MG63 (cell line): ENCODE measurements at regions not wholly inside any gene's neighbourhood (a gene's known extent, or its start where the extent isn't known, plus 50 kb on each side); places are given as distances from the start of the nearest gene placed in this dataset.
"Not testable (repeated sequence)": the region's sequence is repeated elsewhere in the genome, so short reads cannot be mapped to it uniquely, and the experiment has no call there.

ENCODE experiments used
- DNase-seq: peaks from one replicate; pipeline ENCODE4 v3.0.0-alpha.2; 2020
- H3K27me3 ChIP-seq: fragments of 250-450 bp; sonication (Bioruptor Pico); 2 replicates; pipeline ENCODE4 v1.5.1; 2020; ENCODE audit warnings: mild to moderate bottlenecking, moderate library complexity
- H3K36me3 ChIP-seq: fragments of 250-450 bp; sonication (Bioruptor Pico); 2 replicates; pipeline ENCODE4 v1.5.1; 2020; ENCODE audit warnings: mild to moderate bottlenecking, moderate library complexity
- H3K4me3 ChIP-seq: fragments of 250-450 bp; sonication (Bioruptor Pico); 2 replicates; pipeline ENCODE4 v1.5.1; 2020; ENCODE audit warnings: mild to moderate bottlenecking, moderate library complexity
- H3K9me3 ChIP-seq: fragments of 250-450 bp; sonication (Bioruptor Pico); 2 replicates; pipeline ENCODE4 v1.5.1; 2020; ENCODE audit warnings: mild to moderate bottlenecking, moderate library complexity

- Histone ChIP-seq H3K36me3 (no peaks in the 10 kb centered on the region), H3K4me3 (no peak overlapping the region), H3K9me3 (no peaks in the 10 kb centered on the region), H3K27me3 (peaks cover 2% of the 10 kb centered on the region; the same call in 1 of the 2 replicates)
- DNase-seq, result no peak
Measured at GRCh38 chr20:40856653-40857052, 167.6 kb upstream of the MAFB start.

- H3K9me3 ChIP-seq, result no peaks in the 10 kb centered on the region
- H3K36me3 ChIP-seq, result no peaks in the 10 kb centered on the region
- H3K27me3 ChIP-seq, result no peaks in the 10 kb centered on the region
- H3K4me3 ChIP-seq, result no peak overlapping the region
- peak; percentile 80 for DNase-seq
Measured at GRCh38 chr20:40860487-40860902, 168.1 kb upstream of the TOP1 start.

GRCh38 chr20:40861427-40862008 is 167.1 kb upstream of the TOP1 start:
- no peaks in the 10 kb centered on the region for H3K27me3 ChIP-seq
- no peak for DNase-seq
- H3K4me3 ChIP-seq, result no peak overlapping the region
- no peaks in the 10 kb centered on the region for H3K36me3 ChIP-seq
- no peaks in the 10 kb centered on the region for H3K9me3 ChIP-seq

- H3K36me3 ChIP-seq, result no peaks in the 10 kb centered on the region
- no peaks in the 10 kb centered on the region for H3K27me3 ChIP-seq
- DNase-seq, result no peak
- no peaks in the 10 kb centered on the region for H3K9me3 ChIP-seq
- no peak overlapping the region for H3K4me3 ChIP-seq
Measured at GRCh38 chr20:40863355-40863919, 165.2 kb upstream of the TOP1 start.

GRCh38 chr20:40864470-40864869 is 164.2 kb upstream of the TOP1 start:
- no peak overlapping the region for H3K4me3 ChIP-seq
- no peaks in the 10 kb centered on the region for H3K27me3 ChIP-seq
- H3K9me3 ChIP-seq, result no peaks in the 10 kb centered on the region

GRCh38 chr20:40865095-40865494 is 163.5 kb upstream of the TOP1 start:
- no peak overlapping the region for H3K4me3 ChIP-seq
- DNase-seq, result no peak

More at GRCh38 chr20:40864470-40864869, 164.2 kb upstream of the TOP1 start:
- DNase-seq, result no peak
- no peaks in the 10 kb centered on the region for H3K36me3 ChIP-seq

GRCh38 chr20:40866056-40866455 is 162.6 kb upstream of the TOP1 start:
- Histone ChIP-seq H3K36me3 (no peaks in the 10 kb centered on the region), H3K9me3 (no peaks in the 10 kb centered on the region), H3K27me3 (no peaks in the 10 kb centered on the region), H3K4me3 (no peak overlapping the region)
- no peak for DNase-seq

More at GRCh38 chr20:40865095-40865494, 163.5 kb upstream of the TOP1 start:
- H3K36me3 ChIP-seq, result no peaks in the 10 kb centered on the region
- no peaks in the 10 kb centered on the region for H3K9me3 ChIP-seq
- H3K27me3 ChIP-seq, result no peaks in the 10 kb centered on the region

GRCh38 chr20:40868551-40869217 is 159.9 kb upstream of the TOP1 start:
- DNase-seq, result peak; percentile 87
- no peaks in the 10 kb centered on the region for H3K36me3 ChIP-seq
- H3K27me3 ChIP-seq, result no peaks in the 10 kb centered on the region
- H3K9me3 ChIP-seq, result no peaks in the 10 kb centered on the region
- H3K4me3 ChIP-seq, result no peak overlapping the region

GRCh38 chr20:40869218-40870147 is 159.1 kb upstream of the TOP1 start:
- DNase-seq, result no peak
- H3K36me3 ChIP-seq, result no peaks in the 10 kb centered on the region
- H3K4me3 ChIP-seq, result no peak overlapping the region
- H3K27me3 ChIP-seq, result no peaks in the 10 kb centered on the region
- H3K9me3 ChIP-seq, result no peaks in the 10 kb centered on the region

GRCh38 chr20:40875116-40876085 is 153.2 kb upstream of the TOP1 start:
- no peaks in the 10 kb centered on the region for H3K9me3 ChIP-seq
- H3K27me3 ChIP-seq, result no peaks in the 10 kb centered on the region
- DNase-seq, result no peak
- no peak overlapping the region for H3K4me3 ChIP-seq
- no peaks in the 10 kb centered on the region for H3K36me3 ChIP-seq

GRCh38 chr20:40878099-40878498 is 150.5 kb upstream of the TOP1 start:
- H3K36me3 ChIP-seq, DNase-seq, H3K9me3 ChIP-seq, H3K27me3 ChIP-seq, H3K4me3 ChIP-seq: not testable (repeated sequence)

GRCh38 chr20:40880063-40880728 is 148.4 kb upstream of the TOP1 start:
- Histone ChIP-seq H3K9me3 (no peaks in the 10 kb centered on the region), H3K27me3 (no peaks in the 10 kb centered on the region), H3K4me3 (no peak overlapping the region), H3K36me3 (no peaks in the 10 kb centered on the region)
- DNase-seq, result no peak

- no peak overlapping the region for H3K4me3 ChIP-seq
- no peaks in the 10 kb centered on the region for H3K27me3 ChIP-seq
- DNase-seq, result no peak
- H3K36me3 ChIP-seq, result no peaks in the 10 kb centered on the region
- H3K9me3 ChIP-seq, result no peaks in the 10 kb centered on the region
Measured at GRCh38 chr20:40880729-40881109, 147.9 kb upstream of the TOP1 start.

- Histone ChIP-seq H3K27me3 (no peaks in the 10 kb centered on the region), H3K4me3 (no peak overlapping the region), H3K9me3 (no peaks in the 10 kb centered on the region), H3K36me3 (no peaks in the 10 kb centered on the region)
- no peak for DNase-seq
Measured at GRCh38 chr20:40882152-40882551, 146.5 kb upstream of the TOP1 start.

GRCh38 chr20:40883097-40883496 is 145.5 kb upstream of the TOP1 start:
- no peaks in the 10 kb centered on the region for H3K36me3 ChIP-seq
- no peak for DNase-seq
- no peaks in the 10 kb centered on the region for H3K9me3 ChIP-seq
- no peak overlapping the region for H3K4me3 ChIP-seq
- no peaks in the 10 kb centered on the region for H3K27me3 ChIP-seq

- H3K36me3 ChIP-seq, result no peaks in the 10 kb centered on the region
- no peak for DNase-seq
Measured at GRCh38 chr20:40887105-40887504, 141.5 kb upstream of the TOP1 start.

More at GRCh38 chr20:40887105-40887504, 141.5 kb upstream of the TOP1 start:
- Histone ChIP-seq H3K27me3 (no peaks in the 10 kb centered on the region), H3K4me3 (no peak overlapping the region), H3K9me3 (no peaks in the 10 kb centered on the region)
